ENCODE measurements at regions not wholly inside any gene's neighbourhood (a gene's known extent, or its start where the extent isn't known, plus 50 kb on each side); places are given as distances from the start of the nearest gene placed in this dataset.

DNA sequence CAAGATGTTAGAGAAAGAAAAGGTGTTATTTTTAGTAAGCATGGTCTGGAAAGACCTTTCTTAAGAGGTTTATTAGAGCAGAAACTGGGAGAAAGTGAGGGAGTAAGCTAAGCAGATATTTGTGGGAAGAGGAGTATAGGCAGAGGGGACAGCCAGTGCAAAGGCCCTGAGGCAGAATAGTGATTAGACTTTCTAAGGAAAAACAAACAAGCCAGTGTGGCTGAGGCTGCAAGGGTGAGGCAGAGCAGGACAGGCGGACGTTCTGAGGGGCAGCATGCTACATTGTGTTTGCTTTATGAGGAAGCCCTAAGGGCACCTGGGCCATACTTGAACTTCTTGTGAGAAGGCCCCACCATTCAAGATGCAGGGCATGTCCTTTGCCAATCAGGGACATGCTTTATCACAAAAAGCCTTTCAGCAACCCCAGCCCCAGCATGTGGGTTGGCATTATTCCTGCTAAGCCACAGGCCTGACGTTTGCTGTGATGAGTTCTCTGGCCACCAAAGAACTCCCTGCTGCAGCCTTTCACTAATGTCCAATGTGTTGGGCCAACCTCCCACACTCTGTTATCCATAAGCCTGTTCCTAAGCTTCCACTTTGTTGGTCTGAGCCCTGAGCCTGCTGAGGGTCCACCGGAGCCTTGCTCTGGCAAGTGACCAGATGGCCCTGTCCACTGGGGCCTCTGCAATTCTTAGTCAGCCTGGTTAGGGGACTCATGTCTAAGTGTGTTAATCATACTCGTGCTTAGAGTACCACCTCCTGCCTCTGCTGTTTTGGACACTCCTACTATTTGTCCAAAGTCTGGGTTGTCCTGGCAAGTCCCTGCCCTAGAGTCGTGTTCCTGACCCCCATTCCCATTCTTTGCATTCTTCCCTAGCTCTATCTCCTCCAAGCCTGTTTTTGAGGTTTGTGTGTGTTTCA is 209.9 kb upstream of the CTNNB1 start (continued):
- TF ChIP-seq FOSL1 (IDR thresholded peaks at IDR 0.05; ENCODE audit: insufficient read depth, low read depth, low read length) = no peak
- TF ChIP-seq, protein P1, sequence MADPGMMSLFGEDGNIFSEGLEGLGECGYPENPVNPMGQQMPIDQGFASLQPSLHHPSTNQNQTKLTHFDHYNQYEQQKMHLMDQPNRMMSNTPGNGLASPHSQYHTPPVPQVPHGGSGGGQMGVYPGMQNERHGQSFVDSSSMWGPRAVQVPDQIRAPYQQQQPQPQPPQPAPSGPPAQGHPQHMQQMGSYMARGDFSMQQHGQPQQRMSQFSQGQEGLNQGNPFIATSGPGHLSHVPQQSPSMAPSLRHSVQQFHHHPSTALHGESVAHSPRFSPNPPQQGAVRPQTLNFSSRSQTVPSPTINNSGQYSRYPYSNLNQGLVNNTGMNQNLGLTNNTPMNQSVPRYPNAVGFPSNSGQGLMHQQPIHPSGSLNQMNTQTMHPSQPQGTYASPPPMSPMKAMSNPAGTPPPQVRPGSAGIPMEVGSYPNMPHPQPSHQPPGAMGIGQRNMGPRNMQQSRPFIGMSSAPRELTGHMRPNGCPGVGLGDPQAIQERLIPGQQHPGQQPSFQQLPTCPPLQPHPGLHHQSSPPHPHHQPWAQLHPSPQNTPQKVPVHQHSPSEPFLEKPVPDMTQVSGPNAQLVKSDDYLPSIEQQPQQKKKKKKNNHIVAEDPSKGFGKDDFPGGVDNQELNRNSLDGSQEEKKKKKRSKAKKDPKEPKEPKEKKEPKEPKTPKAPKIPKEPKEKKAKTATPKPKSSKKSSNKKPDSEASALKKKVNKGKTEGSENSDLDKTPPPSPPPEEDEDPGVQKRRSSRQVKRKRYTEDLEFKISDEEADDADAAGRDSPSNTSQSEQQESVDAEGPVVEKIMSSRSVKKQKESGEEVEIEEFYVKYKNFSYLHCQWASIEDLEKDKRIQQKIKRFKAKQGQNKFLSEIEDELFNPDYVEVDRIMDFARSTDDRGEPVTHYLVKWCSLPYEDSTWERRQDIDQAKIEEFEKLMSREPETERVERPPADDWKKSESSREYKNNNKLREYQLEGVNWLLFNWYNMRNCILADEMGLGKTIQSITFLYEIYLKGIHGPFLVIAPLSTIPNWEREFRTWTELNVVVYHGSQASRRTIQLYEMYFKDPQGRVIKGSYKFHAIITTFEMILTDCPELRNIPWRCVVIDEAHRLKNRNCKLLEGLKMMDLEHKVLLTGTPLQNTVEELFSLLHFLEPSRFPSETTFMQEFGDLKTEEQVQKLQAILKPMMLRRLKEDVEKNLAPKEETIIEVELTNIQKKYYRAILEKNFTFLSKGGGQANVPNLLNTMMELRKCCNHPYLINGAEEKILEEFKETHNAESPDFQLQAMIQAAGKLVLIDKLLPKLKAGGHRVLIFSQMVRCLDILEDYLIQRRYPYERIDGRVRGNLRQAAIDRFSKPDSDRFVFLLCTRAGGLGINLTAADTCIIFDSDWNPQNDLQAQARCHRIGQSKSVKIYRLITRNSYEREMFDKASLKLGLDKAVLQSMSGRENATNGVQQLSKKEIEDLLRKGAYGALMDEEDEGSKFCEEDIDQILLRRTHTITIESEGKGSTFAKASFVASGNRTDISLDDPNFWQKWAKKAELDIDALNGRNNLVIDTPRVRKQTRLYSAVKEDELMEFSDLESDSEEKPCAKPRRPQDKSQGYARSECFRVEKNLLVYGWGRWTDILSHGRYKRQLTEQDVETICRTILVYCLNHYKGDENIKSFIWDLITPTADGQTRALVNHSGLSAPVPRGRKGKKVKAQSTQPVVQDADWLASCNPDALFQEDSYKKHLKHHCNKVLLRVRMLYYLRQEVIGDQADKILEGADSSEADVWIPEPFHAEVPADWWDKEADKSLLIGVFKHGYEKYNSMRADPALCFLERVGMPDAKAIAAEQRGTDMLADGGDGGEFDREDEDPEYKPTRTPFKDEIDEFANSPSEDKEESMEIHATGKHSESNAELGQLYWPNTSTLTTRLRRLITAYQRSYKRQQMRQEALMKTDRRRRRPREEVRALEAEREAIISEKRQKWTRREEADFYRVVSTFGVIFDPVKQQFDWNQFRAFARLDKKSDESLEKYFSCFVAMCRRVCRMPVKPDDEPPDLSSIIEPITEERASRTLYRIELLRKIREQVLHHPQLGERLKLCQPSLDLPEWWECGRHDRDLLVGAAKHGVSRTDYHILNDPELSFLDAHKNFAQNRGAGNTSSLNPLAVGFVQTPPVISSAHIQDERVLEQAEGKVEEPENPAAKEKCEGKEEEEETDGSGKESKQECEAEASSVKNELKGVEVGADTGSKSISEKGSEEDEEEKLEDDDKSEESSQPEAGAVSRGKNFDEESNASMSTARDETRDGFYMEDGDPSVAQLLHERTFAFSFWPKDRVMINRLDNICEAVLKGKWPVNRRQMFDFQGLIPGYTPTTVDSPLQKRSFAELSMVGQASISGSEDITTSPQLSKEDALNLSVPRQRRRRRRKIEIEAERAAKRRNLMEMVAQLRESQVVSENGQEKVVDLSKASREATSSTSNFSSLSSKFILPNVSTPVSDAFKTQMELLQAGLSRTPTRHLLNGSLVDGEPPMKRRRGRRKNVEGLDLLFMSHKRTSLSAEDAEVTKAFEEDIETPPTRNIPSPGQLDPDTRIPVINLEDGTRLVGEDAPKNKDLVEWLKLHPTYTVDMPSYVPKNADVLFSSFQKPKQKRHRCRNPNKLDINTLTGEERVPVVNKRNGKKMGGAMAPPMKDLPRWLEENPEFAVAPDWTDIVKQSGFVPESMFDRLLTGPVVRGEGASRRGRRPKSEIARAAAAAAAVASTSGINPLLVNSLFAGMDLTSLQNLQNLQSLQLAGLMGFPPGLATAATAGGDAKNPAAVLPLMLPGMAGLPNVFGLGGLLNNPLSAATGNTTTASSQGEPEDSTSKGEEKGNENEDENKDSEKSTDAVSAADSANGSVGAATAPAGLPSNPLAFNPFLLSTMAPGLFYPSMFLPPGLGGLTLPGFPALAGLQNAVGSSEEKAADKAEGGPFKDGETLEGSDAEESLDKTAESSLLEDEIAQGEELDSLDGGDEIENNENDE (IDR thresholded peaks at IDR 0.05; ENCODE audit: insufficient replicate concordance, low read length) = no peak
- TF ChIP-seq, protein P2, sequence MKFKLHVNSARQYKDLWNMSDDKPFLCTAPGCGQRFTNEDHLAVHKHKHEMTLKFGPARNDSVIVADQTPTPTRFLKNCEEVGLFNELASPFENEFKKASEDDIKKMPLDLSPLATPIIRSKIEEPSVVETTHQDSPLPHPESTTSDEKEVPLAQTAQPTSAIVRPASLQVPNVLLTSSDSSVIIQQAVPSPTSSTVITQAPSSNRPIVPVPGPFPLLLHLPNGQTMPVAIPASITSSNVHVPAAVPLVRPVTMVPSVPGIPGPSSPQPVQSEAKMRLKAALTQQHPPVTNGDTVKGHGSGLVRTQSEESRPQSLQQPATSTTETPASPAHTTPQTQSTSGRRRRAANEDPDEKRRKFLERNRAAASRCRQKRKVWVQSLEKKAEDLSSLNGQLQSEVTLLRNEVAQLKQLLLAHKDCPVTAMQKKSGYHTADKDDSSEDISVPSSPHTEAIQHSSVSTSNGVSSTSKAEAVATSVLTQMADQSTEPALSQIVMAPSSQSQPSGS (IDR thresholded peaks at IDR 0.05; ENCODE audit: low read length) = no peak
- no peak for TF ChIP-seq SP4 (IDR thresholded peaks at IDR 0.05; ENCODE audit: low read length)
